ENCODE measurements at regions not wholly inside any gene's neighbourhood (a gene's known extent, or its start where the extent isn't known, plus 50 kb on each side); places are given as distances from the start of the nearest gene placed in this dataset.
"Not testable (repeated sequence)": the region's sequence is repeated elsewhere in the genome, so short reads cannot be mapped to it uniquely, and the experiment has no call there.

DNA sequence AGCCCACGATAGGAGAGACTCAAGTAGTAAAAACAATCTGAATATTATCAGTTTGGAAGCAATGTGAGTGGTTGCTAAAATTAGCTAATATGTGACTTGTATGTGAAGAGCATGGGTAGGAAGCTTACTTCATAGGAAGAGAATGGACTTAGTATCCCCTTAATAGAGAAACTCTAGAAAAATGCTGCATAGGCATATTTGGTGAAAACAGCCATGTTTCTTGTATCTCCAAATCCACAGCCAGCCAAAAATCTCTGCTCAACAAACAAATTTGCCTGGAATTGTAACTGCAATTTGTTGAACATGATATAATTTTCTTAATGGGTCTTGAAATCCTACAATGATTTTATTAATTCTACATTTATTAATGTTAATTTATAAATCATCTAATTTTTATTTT is 1252.9 kb upstream of the TMEM132C start:
- DNase-seq = no peak

DNA sequence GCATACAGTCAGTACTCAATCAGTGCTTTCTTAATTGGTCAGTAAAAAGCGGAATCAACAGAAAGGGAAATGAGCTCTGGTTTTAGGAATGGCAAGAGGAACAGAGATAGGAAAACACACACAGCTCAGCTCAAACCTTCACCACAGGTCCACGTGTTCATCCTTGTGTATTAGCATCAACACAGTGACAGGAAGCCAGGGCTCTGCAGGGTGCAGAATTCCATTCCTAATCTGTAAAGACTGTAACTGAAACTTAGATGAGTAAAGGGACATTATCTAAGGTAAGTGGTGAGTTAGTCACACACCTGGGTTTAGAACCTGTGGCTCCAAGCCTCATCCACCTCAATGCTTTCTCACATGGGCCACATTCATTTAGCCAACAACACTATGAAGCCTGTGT is 1242.2 kb upstream of the TMEM132C start:
- DNase-seq = no peak

DNA sequence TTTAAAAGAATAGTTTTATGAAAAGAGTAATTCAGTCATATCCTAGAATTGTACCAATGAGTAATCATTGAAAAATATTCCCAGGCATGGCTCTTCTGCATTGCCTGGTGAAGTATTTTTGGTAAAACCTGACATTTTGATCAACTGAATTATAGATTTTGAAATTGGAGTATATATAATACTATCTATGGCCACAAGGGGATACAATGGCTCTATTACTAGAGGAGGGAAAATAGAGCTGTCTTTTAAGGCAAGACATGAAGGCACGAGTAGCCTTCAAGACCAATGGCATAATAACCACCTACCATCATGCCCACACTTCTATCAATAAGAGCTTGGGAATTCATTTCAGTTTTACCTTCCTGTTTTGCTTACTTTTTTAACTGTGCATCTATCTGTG is 1241.4 kb upstream of the TMEM132C start:
- no peak for DNase-seq

DNA sequence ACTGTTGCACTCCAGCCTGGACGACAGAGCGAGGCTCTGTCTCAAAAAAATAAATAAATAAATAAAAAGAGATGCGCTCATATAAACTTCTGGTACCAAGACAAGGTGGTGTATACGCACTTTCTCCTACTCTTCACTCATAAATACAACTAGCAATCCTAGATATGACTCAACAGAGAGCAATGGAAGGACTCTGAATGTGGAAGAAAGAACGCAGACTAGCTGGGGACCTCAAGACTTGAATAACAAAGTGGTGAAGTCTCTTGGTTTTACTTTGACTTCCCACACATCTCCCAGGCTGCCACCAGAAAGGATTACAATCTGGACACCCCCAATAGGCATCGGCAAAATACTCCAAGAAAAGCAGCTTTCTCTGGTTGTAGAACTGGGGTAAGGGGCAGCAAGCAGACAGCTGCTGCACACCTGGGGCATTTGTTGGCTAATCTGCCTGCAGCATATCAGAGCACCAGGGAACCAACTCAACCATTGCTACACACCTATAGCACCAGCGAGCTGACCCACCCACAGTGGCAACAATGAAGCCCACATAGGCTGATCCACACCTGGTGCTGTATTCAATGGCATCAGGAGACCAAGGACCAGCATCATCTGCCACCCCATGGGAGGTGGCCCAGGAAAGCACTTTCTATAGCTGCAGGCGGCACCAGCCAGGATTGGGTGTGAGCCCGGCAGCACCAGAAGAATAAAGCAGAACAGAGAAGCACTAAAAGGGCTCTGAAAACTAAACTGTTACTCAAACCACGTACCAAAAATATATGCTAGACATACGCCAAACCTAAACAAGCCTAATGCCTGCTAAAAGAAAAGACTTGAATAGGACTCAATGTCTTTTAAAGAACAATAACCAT is 1231.7 kb upstream of the TMEM132C start:
- no peak for DNase-seq

DNA sequence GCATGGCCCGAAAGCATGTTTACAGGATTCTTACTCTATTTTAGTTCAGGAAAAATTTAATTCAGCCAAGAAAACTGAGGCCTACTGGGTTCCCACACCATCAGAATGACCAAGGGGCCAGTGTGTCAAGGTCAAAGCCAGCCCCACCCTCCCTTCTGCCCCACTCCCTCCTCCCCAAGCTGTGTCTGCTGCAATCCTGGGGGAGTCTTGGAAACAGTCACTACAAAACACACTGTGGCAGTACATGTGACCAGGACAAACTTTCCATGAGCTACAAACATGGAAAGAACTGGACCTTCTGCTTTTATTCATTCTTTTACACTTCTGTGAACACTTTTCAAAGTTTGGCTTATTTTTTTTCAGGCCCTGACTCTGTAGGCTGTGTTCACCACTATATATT is 1228.8 kb upstream of the TMEM132C start:
- no peak for DNase-seq

DNA sequence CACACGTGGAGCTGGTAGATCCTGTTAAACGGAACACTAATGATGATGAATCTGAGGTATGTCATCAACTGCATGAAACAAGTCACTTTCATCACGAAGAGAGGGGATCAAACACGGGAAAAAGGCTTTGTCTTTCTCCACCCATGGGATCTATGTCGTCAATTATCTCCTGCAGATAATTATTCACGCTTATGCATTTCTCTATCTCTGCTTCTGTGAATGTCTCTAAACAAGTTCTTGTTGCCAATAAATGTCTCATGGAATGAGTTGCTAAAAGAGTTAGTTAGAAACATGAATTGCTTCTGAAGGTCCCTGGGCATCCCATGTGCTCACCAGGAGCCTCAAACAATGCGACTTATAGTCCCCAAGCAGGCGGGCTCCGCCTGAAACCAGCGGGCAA is 1228.2 kb upstream of the TMEM132C start:
- DNase-seq = no peak

DNA sequence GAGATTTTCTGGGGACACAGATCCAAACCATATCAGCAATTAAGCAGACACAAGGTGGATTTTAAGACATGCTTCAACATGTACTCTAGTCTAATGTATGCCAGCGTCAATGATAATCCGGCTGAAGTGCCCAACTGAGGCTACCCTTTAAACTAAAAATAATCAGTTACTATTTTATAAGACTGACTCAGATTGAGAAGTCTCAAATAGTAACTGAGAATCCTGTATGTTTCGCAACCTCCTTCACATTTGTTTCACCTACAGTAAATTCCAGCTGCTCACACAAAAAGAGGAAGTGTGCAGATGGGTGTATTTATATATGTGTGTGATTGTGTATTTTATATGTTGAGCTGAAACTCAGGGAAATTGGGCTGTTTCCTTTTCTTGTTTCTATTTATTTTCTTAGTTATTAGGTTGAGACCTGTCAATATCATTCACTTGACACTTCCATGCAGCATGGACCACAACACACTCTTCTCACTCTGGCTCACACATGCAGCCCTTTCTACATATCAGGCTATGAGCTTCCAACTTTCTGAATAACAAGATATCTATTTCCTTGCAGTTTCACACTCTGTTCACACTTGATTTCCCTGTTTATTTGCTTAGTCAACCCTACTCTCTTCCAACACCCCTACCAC is 1224.9 kb upstream of the TMEM132C start:
- DNase-seq = no peak

DNA sequence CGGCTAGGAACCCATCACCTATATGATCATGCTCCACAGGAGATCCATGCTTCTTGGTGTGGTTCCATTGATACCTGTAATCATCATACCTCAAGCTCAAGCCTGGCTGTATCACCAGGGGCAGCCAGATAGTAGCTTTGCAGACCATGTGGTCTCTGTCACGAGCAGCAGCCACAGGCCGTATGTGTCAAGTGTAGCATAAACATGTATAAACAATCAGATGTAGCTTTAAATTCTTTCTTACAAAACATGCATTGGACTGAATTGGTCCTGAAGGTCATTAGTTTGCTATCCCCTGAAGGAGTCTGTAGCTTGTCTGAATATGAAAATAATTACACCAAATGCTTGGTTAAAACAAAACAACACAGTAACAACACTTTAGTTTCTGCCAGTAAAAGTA is 1223.2 kb upstream of the TMEM132C start:
- no peak for DNase-seq

DNA sequence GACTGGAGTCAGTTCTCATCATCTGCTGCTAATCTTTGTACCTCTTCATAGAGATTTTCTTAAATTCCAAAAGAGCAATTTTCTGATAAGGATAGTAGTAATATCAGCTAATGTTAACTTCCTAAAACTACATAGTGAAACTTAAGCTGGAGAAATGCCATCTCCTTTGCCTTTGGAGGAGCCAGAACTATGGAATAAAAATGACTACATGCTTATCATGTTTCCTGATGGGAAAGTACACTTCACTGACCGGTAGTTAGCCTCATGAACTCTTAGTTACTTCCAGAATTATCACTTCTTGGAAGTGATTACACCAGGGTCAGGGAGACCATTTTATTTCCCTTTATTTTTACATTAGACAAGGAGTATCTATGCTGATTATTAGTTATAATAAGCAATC is 1222.1 kb upstream of the TMEM132C start:
- DNase-seq = no peak

DNA sequence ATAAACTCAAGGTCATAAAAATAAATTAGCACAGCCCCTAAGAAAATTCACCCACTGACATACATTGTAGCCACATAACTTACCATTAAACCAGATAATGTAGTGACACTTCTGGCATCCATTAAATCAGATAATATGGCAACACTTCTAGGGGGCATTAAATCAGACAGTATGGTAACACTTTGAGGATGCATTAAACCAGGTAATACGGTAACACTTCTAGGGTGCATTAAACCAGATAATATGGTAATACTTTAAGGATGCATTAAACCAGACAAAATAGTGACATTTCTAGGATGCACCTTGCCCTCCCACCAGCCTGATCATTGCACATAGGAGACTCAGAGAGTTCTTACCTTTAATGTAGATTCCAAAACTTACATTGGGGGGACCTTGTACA is 1220.5 kb upstream of the TMEM132C start:
- no peak for DNase-seq

DNA sequence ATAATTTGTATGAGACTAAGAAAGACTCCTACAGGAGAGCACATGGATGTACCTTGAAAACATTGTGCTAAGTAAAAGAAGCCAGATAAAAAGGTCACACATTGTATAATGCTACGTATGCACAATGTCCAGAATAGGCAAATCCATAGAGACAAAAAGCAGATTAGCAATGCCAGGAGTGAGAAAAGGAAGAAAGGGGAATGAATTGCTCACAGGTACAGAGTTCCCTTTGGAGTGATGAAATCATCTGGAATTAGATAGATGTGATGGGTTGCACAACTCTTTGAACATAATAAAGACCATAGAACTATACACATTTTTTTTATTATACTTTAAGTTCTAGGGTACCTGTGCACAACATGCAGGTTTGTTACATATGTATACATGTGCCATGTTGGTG is 1218.9 kb upstream of the TMEM132C start:
- DNase-seq = no peak

DNA sequence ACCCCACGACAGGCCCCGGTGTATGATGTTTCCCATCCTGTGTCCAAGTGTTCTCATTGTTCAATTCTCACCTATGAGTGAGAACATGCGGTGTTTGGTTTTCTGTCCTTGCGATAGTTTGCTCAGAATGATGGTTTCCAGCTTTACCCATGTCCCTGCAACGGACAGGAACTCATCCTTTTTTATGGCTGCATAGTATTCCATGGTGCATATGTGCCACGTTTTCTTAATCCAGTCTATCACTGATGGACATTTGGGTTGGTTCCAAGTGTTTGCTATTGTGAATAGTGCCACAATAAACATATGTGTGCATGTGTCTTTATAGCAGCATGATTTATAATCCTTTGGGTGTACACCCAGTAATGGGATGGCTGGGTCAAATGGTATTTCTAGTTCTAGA is 1218.4 kb upstream of the TMEM132C start:
- not testable (repeated sequence) for DNase-seq

DNA sequence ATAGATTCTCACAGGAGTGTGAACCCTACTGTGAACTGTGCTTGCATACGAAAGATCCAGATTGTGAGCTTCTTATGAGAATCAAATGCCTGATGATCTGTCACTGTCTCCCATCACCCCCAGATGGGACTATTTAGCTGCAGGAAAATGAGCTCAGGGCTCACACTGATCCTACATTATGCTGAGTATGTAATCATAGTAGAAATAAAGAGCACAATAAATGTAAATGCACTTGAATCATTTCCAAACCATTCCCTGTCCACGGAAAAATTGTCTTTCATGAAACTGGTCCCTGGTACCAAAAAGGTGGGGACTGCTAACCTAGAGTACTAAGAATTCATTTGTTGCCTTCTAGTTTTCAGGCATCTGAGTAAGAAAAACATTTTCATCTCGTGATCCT is 1215.8 kb upstream of the TMEM132C start:
- no peak for DNase-seq

DNA sequence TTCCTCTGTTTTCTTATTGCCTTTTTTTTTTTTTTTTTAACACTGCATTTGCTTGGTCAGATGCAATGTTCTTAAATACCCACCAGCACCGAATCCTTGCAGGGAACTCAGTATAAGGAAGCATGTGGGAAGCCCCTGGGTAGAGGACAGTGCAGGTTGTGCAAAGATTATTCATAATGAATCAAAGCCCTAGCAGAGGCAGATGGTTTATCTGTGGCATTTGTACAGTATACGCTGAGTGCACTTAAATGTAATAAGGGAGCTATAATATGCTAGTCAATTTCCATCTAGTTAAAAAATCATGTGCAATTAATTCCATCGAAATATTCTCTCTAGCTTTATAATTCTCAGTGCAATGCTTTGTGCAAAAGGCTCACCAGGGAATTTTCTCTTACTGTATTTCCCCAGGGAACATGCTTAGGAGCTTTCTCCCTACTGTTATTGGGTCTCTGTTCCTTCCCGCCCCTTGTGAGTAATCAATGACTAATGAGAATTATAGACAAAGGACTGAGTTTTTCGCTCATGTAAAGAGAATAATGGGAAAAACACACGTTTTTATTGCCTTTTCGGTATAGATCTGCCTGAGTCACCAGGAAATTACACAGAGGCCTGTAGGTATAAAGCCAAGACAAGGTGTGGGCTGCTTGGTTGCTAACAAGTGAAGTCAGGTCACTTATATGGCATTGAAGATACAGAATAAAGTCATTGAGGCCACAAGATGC is 1214.3 kb upstream of the TMEM132C start:
- DNase-seq = no peak

DNA sequence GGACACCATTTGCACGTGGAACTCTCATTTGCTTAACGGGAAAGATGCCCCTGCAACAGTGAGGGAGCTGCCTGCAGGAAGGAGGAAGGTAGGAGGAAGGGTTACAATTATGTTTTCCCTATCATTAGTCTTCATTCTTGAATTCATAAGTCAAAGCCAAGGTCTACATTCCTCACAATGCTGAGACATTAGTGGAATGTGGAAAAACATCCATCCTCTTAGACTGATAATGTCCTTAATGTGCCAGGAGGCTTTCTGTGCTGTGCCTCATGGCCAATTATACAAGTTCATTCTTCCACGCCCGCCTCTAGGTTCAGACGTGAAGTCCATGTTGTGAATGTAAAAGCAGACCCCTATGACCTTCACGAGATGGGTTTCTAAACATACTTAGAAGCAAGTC is 1212.4 kb upstream of the TMEM132C start:
- no peak for DNase-seq

DNA sequence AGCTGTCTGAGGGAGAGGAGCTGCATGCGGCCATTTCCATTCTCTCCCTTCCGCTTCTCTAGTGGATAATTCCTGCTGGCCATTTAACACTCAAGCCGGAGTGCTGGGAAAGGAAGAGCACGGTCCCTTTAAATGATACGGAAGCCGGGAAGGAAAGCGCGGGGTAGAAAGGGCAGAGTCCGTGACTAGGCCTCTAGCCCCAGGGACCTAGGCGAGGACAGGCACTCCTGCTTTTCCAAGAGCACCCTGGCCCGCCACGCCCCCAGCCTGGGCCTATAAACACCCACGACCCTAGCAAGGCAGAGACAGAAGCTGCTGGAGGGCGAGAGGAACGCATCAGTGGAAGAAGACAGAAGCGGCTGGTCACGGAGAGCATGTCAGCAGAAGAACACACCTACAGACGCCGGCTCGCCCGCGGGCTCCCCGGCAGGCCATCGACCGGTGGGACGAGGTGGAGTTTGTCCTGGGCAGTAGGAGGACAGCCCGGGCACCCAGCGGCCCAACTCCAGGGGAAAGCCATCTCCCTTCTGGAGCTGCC is 1206.6 kb upstream of the TMEM132C start:
- DNase-seq = no peak

DNA sequence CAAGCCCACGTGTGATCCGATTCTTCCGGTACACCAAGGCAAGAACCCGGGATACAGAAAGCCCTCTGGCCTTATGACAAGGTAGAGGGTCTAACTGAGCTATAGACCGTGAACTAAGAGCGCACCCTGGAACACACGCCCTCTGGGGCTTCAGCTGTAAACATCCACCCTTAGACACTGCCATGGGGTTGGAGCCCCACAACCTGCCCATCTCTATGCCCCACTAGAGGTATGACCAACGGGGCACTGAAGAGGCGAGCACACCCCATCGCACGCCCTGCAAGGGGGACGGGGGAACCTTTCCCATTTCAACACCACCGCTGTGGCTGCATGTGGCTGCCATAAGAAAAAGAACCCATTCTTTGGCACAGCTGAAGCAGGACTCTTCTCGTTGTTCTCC is 1206.0 kb upstream of the TMEM132C start:
- DNase-seq = no peak

DNA sequence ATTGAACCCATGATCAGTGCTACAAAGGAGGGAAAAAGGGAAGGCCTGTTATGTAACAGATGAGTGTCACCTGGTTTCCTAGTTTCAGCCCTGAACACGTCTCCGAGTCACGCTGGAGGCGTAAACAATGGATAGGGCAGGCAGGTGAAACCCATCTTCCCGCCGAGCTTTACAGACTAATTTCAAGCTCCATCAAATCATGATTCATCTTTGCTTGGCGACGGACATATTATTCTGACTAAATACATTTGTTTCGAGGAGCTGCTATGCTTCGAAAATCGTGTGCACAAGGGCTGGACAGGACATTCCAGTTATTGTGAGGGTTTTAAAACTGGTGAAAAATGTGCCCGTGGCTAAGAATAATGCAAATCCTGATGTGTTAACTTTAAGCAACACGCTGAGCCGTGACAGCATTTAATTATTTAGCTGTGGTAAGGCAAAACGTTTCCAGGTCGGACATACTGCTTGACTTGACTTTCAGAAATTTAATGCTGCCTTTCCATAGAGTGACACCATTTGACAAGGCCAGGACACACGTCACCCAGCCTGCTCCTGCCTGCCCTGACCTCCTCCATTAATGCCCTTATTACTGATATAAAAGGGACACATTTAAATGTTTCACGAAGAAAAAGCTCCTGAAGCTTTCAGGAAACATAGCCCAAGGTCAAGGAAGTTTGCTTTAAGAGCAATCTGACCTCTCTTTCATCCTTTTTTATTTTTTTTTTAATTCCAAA is 1203.5 kb upstream of the TMEM132C start:
- no peak for DNase-seq

DNA sequence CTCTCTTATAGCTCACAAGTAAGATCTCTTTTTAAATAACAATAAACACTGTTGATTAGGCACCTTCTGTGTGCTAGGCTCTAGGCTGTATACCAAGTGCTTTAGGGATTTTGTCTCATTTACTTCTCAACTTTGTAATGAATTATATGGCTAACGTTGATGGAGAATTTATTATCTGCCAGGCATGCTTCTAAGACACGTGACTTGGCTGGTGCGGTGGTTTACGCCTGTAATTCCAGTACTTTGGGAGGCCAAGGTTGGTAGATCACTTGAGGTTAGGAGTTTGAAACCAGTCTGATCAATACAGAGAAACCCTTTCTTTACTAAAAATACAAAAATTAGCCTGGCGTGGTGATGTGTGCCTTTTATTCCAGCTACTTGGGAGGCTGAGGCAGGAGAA is 1202.8 kb upstream of the TMEM132C start:
- DNase-seq = no peak

DNA sequence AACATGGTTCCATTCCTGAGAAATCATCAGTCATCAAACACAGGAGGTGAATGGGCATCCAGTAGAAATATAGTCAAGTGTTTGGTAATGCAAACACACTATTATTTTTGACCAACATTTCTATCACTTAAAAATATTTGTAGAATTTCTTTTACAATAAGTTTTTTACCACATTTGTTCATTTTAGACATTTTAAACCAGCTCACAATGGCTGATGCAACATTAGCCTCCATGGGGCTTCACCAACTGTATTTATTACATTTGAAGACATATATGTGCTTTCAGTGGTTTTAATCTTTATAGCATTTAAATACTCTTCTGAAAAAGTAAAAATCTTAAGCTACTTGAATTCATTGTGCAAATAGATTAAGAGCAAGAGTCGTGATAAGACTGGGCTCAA is 1201.4 kb upstream of the TMEM132C start:
- DNase-seq = no peak

DNA sequence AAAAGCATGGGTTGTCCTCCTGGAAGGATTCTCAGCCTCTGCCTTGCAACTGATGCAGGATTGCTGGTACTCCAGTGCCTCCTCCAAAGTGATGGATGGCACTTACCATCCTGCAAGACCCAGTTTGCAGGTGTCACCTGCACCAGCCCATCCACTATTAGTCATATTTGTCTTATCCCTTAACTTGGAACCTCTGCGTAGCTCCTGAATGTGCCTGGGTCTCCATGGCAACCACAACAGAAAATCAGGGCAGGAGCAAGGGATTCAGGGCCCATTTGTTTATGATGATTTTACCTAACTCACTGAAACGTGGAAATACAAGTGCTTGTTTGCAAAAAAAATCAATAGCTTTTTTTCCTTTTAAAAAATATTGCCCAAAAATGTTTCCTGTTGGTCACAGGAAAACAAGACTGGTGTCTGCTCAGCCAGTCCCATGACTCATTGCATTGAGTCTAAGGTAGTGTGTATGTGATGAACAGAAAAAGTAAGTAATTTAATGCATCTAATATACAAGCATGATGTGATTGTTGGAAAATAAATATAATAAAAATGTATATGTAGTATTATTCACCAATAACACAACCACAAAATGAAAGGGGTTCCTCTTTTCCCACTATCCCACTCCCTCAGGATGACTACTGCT is 1196.3 kb upstream of the TMEM132C start:
- DNase-seq = no peak

DNA sequence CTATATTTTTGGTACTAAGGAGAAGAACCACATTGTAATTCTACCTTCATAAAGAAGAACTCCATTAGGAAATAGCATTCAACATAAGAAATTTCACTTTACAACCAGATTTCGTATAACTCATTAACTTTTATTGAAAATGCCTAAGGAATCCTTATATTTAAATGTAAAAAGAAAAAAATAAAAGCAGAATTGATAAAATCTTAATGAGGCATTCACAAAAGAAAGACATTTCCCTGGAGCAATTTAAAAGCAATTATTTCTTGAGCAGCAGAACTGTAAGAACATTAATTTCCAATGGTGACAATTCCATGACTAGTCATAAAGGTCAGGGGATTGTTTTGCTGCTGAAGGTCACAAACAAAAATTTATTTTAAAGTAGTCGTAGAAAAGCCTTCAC is 1192.8 kb upstream of the TMEM132C start:
- DNase-seq = no peak

DNA sequence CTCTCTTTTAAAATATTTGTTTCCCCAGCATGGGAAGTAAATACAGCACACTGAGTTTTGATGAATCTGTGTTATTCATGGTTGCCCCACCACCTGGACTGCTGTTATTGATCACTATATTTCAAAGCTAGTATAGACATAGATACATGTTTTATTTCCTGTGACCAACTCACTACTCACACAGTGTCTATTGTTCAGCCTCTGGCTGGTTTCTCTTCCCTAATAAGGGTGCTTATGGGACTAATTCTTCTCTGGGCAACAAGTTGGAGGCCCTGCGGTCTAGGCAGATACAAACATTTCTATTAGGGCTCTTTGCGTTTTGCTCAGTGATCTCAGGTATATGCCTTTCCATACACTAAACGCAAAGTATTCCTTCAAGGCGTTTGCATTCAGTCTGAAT is 1191.0 kb upstream of the TMEM132C start:
- DNase-seq = no peak

Measured in activated CD8-positive, alpha-beta memory T cell treated with anti-CD3 and anti-CD28 coated beads, Interleukin-2, amount 50 U/mL, for 48 hours (primary cell).